ENCODE measurements at regions not wholly inside any gene's neighbourhood (a gene's known extent, or its start where the extent isn't known, plus 50 kb on each side); places are given as distances from the start of the nearest gene placed in this dataset.

- H3F3A ChIP-seq (ENCODE audit: insufficient read depth): no peaks in the 10 kb centered on the region
- no peak overlapping the region for H3K27ac ChIP-seq
- WGBS, 2 experiments (ENCODE audit: low coverage in 1 of 2, low lambda C conversion rate in 2 of 2, missing lambda C conversion rate in 2 of 2): 94 to 96% methylated on average over 3 of the region's 3 CpGs
- H2AFZ ChIP-seq: no peak overlapping the region
- H3K36me3 ChIP-seq (ENCODE audit: low read depth): no peaks in the 10 kb centered on the region
- no peaks in the 10 kb centered on the region for H3K27me3 ChIP-seq (replicated peaks; ENCODE audit: insufficient read depth)
- no peak for TF ChIP-seq EZH2 (IDR thresholded peaks at IDR 0.05; ENCODE audit: insufficient read depth, poor library complexity, severe bottlenecking)
- TF ChIP-seq EZH2phosphoT487 (IDR thresholded peaks at IDR 0.05; ENCODE audit: insufficient read depth, low read depth): no peak
- no peaks in the 10 kb centered on the region for H3K9me2 ChIP-seq (ENCODE audit: insufficient read depth)
- no peak overlapping the region for H3K4me2 ChIP-seq (ENCODE audit: unreplicated experiment)
- no peak overlapping the region for H3K9ac ChIP-seq
- no peaks in the 10 kb centered on the region for H3K79me2 ChIP-seq (ENCODE audit: insufficient read depth)
- no peak for DNase-seq
- H4K20me1 ChIP-seq (ENCODE audit: insufficient read depth): no peaks in the 10 kb centered on the region
- H3K9me3 ChIP-seq (ENCODE audit: low read depth): no peaks in the 10 kb centered on the region
- in situ Hi-C loops (cut with MboI): no loop called here
- no peak overlapping the region for H3K4me3 ChIP-seq
- H3K4me1 ChIP-seq (ENCODE audit: insufficient read depth): no peaks in the 10 kb centered on the region
Observed at GRCh38 chr12:59911516-59911915, 315.7 kb downstream of the SLC16A7 start.

GRCh38 chr12:59916988-59917387 lies 321.2 kb downstream of the SLC16A7 start:
- in situ Hi-C loops (cut with MboI): no loop called here
- no peak overlapping the region for H3K4me2 ChIP-seq (ENCODE audit: unreplicated experiment)
- no peaks in the 10 kb centered on the region for H3K79me2 ChIP-seq (ENCODE audit: insufficient read depth)
- no peak overlapping the region for H3K4me3 ChIP-seq
- TF ChIP-seq EZH2phosphoT487 (IDR thresholded peaks at IDR 0.05; ENCODE audit: insufficient read depth, low read depth) (no peak), EZH2 (IDR thresholded peaks at IDR 0.05; ENCODE audit: insufficient read depth, poor library complexity, severe bottlenecking) (no peak)
- H3K36me3 ChIP-seq (ENCODE audit: low read depth): no peaks in the 10 kb centered on the region
- H2AFZ ChIP-seq: no peak overlapping the region
- H3K27me3 ChIP-seq (replicated peaks; ENCODE audit: insufficient read depth): no peaks in the 10 kb centered on the region
- no peaks in the 10 kb centered on the region for H3K9me3 ChIP-seq (ENCODE audit: low read depth)
- H3K9ac ChIP-seq: no peak overlapping the region
- no peaks in the 10 kb centered on the region for H3F3A ChIP-seq (ENCODE audit: insufficient read depth)
- no peaks in the 10 kb centered on the region for H4K20me1 ChIP-seq (ENCODE audit: insufficient read depth)
- no peaks in the 10 kb centered on the region for H3K9me2 ChIP-seq (ENCODE audit: insufficient read depth)
- H3K27ac ChIP-seq: no peak overlapping the region
- no peak for DNase-seq
- no peaks in the 10 kb centered on the region for H3K4me1 ChIP-seq (ENCODE audit: insufficient read depth)

GRCh38 chr12:59927032-59927431 lies 331.2 kb downstream of the SLC16A7 start:
- H2AFZ ChIP-seq: no peak overlapping the region
- no peak for TF ChIP-seq EZH2 (IDR thresholded peaks at IDR 0.05; ENCODE audit: insufficient read depth, poor library complexity, severe bottlenecking)
- TF ChIP-seq EZH2phosphoT487 (IDR thresholded peaks at IDR 0.05; ENCODE audit: insufficient read depth, low read depth): peak; percentile 84; the same call in 1 of the 2 replicates
- in situ Hi-C loops (cut with MboI): no loop called here
- peak; percentile 62 for DNase-seq
- 9 to 17% methylated on average over 1 of the region's 1 CpG for WGBS, 2 experiments (ENCODE audit: low coverage in 1 of 2, low lambda C conversion rate in 2 of 2, missing lambda C conversion rate in 2 of 2)
- no peaks in the 10 kb centered on the region for H3K79me2 ChIP-seq (ENCODE audit: insufficient read depth)
- H3K27ac ChIP-seq: no peak overlapping the region
- H3K9me2 ChIP-seq (ENCODE audit: insufficient read depth): no peaks in the 10 kb centered on the region
- peak overlapping the region; percentile 27 for H3K4me2 ChIP-seq (ENCODE audit: unreplicated experiment)
- no peak overlapping the region for H3K4me3 ChIP-seq
- H3K27me3 ChIP-seq (replicated peaks; ENCODE audit: insufficient read depth): no peaks in the 10 kb centered on the region
- no peak overlapping the region for H3K9ac ChIP-seq
- peaks cover 13% of the 10 kb centered on the region for H3F3A ChIP-seq (ENCODE audit: insufficient read depth)
- H3K9me3 ChIP-seq (ENCODE audit: low read depth): no peaks in the 10 kb centered on the region
- no peaks in the 10 kb centered on the region for H4K20me1 ChIP-seq (ENCODE audit: insufficient read depth)
- H3K36me3 ChIP-seq (ENCODE audit: low read depth): no peaks in the 10 kb centered on the region
- H3K4me1 ChIP-seq (ENCODE audit: insufficient read depth): peaks cover 32% of the 10 kb centered on the region

- TF ChIP-seq EZH2phosphoT487 (IDR thresholded peaks at IDR 0.05; ENCODE audit: insufficient read depth, low read depth): no peak
- TF ChIP-seq EZH2 (IDR thresholded peaks at IDR 0.05; ENCODE audit: insufficient read depth, poor library complexity, severe bottlenecking): no peak
- Histone ChIP-seq H3K4me1 (ENCODE audit: insufficient read depth) (peaks cover 32% of the 10 kb centered on the region), H3K4me3 (no peak overlapping the region), H3K9me3 (ENCODE audit: low read depth) (no peaks in the 10 kb centered on the region), H3K36me3 (ENCODE audit: low read depth) (no peaks in the 10 kb centered on the region), H3K9ac (no peak overlapping the region), H3K27me3 (replicated peaks; ENCODE audit: insufficient read depth) (no peaks in the 10 kb centered on the region), H3K27ac (peak overlapping the region; percentile 35), H2AFZ (no peak overlapping the region), H3K79me2 (ENCODE audit: insufficient read depth) (no peaks in the 10 kb centered on the region), H3K9me2 (ENCODE audit: insufficient read depth) (no peaks in the 10 kb centered on the region), H3F3A (ENCODE audit: insufficient read depth) (peaks cover 13% of the 10 kb centered on the region), H4K20me1 (ENCODE audit: insufficient read depth) (no peaks in the 10 kb centered on the region), H3K4me2 (ENCODE audit: unreplicated experiment) (peak overlapping the region; percentile 24)
- in situ Hi-C loops (cut with MboI): no loop called here
- peak; percentile 7 for DNase-seq
- WGBS, 2 experiments (ENCODE audit: low coverage in 1 of 2, low lambda C conversion rate in 2 of 2, missing lambda C conversion rate in 2 of 2): 84 to 86% methylated on average over 1 of the region's 1 CpG
Observed at GRCh38 chr12:59928416-59928815, 332.6 kb downstream of the SLC16A7 start.

GRCh38 chr12:59929110-59929509 lies 333.3 kb downstream of the SLC16A7 start:
- Histone ChIP-seq H3K79me2 (ENCODE audit: insufficient read depth) (no peaks in the 10 kb centered on the region), H3K9me3 (ENCODE audit: low read depth) (no peaks in the 10 kb centered on the region), H3K27ac (peak overlapping the region; percentile 35), H3K9me2 (ENCODE audit: insufficient read depth) (no peaks in the 10 kb centered on the region), H2AFZ (0 out of 2 replicates have a peak overlapping the region, but pooled peaks have one; percentile 24), H4K20me1 (ENCODE audit: insufficient read depth) (no peaks in the 10 kb centered on the region), H3K4me3 (no peak overlapping the region), H3K27me3 (replicated peaks; ENCODE audit: insufficient read depth) (no peaks in the 10 kb centered on the region), H3K36me3 (ENCODE audit: low read depth) (no peaks in the 10 kb centered on the region), H3K4me1 (ENCODE audit: insufficient read depth) (peaks cover 32% of the 10 kb centered on the region), H3F3A (ENCODE audit: insufficient read depth) (peaks cover 13% of the 10 kb centered on the region), H3K9ac (no peak overlapping the region), H3K4me2 (ENCODE audit: unreplicated experiment) (peak overlapping the region; percentile 24)
- in situ Hi-C loops (cut with MboI): no loop called here
- 55 to 58% methylated on average over 2 of the region's 2 CpGs for WGBS, 2 experiments (ENCODE audit: low coverage in 1 of 2, low lambda C conversion rate in 2 of 2, missing lambda C conversion rate in 2 of 2)
- peak; percentile 88 for DNase-seq
- TF ChIP-seq EZH2 (IDR thresholded peaks at IDR 0.05; ENCODE audit: insufficient read depth, poor library complexity, severe bottlenecking): no peak
- no peak for TF ChIP-seq EZH2phosphoT487 (IDR thresholded peaks at IDR 0.05; ENCODE audit: insufficient read depth, low read depth)
